ENCODE measurements at regions not wholly inside any gene's neighbourhood (a gene's known extent, or its start where the extent isn't known, plus 50 kb on each side); places are given as distances from the start of the nearest gene placed in this dataset.

- no peak for TF ChIP-seq CTCF (IDR thresholded peaks at IDR 0.05)
- no peak for TF ChIP-seq POLR2A (IDR thresholded peaks at IDR 0.05)
Observed at GRCh38 chr12:94916663-94917062, 86.8 kb downstream of the NDUFA12 start.

All from testis (tissue), 2 donors.